ENCODE measurements at regions not wholly inside any gene's neighbourhood (a gene's known extent, or its start where the extent isn't known, plus 50 kb on each side); places are given as distances from the start of the nearest gene placed in this dataset.

DNA sequence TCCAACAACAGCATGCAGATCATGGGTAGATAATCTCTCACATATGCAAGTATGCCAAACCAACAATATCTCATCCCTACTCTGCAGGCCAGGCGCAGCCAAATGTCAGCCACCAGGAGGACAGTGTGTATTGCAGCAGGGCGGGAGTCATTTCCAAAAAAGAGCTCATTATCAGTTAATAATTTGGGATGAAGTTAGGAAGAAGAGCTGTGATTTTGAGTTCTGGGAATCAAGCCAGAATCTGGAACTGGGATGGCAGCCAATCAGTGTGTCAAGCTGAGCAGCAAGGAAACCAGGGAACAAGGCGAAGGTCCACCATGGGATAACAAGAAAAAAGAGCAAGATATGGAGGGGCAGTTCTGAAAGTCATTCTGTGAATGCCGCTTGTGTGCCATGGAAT is 88.2 kb upstream of the CAMK2D start:
- DNase-seq: no peak

DNA sequence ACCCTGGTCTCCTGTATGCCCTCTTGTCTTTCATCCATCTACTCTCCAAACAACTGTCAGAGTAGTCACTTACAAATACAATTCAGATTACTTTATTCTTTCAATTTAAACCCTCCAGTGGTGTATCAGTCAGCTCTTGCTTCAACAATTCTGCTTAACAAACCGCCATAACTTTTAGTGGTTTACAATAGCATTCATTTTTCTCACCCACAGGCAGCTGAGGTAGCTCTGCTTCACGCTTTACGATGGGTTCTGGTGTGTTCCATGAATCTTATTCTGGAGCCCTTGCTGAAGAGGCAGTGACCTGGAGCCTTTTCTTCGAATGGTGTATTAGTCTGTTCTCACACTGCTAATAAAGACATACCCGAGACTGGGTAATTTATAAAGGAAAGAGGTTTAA is 86.2 kb upstream of the CAMK2D start:
- no peak for DNase-seq

DNA sequence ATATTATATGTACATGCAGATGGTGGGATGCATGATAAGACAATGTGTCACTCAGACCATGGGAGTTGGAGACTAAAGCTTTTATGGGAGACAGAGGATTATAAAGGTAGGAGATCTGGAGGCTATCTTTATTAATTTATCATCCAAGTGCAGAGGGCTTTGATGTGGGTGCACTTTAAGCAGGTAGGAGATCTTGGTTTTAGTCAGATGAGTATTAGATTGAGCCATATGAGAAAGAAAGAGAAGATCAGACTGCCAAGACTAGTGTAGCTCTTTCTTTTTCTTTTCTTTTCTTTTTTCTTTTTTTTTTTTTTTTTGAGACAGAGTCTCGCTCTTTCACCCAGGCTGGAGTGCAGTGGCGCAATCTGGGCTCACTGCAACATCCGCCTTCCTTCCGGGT is 84.9 kb upstream of the CAMK2D start:
- no peak for DNase-seq

DNA sequence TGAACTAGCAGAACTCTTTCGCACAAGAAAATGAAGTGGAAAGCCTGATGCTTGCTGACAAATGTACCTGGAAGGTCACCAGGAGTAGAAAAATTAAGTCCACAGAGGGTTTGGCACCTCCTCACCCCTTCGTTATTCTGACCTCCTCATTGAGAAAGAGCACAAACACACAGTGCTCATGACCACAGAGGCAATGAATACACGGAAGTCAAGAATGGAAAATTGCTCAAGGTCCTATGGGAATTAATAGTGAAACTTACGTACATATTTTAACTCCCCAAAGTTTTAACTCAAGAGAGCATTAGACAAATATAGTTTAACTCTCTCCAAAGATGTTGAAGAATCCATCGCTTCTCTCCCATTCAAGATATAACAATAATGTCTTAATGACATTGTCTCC is 83.6 kb upstream of the CAMK2D start:
- no peak for DNase-seq

DNA sequence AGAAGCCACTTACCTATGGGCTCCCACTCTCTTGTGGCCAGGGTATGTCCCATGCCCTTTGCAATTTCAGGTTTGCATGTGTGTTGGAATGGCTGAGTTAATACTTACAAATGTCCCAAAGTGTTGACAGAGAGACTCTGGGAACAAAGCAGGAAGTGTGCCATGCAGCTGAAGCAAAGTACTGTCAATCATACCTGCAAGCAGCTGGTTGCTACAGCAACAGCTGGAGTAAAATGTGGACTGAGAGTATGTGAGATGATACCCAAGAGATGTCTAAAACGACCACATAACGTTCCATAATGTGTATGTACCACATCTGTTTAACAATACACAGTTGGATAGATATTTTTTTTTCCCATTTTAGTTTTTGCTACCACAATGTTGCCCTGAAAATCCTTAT is 82.8 kb upstream of the CAMK2D start:
- no peak for DNase-seq

DNA sequence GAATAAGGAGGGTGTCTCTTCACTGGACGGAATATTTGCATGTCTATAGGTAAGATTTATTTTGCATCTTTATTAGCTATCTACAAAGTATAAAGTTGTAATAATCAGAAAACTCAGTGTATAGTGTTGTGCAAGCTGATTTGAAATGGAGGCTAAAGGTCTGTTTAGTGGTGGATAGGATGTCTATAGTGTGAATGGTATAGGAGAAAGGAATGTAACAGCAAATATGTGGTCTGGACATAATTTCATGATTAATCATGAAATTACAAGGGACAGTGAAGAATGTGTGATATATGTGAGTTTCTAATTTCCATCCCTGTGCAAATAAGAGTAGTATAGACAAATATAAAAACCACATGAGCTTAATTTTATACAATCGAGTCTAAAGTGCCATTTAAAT is 79.3 kb upstream of the CAMK2D start:
- DNase-seq: no peak

DNA sequence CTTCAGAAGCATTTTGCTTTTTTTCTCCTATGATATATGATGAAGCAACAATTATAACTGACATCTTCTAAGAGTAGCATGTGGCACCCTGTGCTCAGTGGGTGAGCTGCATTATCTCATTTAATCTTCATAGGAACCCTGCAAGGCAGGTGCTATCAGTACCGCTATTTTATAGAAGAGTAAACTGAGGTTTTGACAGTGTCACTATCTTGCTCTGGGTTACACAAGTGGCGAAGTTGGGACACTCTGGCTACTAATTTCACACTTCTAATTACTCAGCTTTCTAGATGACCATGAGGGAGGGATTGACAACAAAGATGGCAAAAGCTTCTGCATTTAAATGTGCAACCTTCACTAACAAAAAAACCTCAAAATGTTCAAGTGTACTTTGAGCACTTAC is 76.9 kb upstream of the CAMK2D start:
- no peak for DNase-seq

DNA sequence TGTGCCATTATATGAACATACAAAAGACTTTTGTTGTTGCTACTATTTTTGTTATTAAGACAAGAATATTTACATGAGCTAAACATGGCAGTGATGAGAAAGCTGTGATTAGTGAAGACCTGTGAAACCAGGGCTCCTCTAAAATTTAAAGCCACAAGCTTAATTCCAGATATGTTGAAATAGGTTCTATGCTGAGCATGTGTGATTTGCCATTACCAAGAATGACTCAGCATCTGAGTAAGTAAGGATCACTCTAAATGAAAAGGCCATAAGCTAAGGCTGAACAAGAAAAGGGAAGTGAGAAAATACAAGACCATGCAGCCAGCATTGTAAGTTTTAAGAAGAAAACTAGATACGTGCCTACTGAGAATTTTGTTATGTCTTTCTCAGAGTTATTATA is 75.9 kb upstream of the CAMK2D start:
- peak in 1 of 5 experiments; percentile 12 for DNase-seq

DNA sequence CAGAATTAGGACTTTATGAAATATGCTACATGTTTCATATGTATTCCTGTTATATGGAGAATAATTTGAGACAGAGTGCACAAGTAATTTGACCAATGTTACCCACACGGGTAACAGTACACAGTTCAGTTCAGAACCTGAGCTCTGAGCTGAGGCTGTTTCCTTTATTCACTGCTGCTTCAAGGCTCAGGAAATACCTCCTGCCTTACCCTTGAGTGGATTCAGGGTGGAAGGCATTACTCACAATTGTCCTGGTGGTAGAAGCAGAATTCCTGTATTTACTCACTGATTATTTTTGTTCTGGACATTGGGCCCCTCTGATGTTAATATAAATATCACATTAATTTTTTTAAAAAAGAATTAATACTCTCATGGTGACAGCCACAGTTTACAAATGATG is 73.5 kb upstream of the CAMK2D start:
- DNase-seq: no peak

DNA sequence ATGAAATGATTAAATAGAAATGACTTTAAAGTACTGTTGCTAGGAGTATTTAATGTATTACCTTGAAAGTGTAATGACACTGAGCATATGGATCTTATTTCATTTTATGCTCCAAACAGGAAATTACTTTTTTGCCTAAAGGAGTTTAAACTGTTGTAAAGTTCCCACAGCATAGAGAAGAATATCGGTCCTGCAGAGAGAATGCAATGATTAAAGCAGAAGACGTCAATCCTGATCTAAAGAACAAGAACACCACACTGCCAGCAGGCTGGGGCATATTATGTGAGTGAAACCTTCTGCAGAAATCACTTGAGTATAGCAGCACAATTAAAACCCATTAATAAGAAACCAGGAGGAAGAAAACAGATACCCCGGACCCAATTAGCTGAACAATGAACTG is 72.8 kb upstream of the CAMK2D start:
- no peak for DNase-seq

DNA sequence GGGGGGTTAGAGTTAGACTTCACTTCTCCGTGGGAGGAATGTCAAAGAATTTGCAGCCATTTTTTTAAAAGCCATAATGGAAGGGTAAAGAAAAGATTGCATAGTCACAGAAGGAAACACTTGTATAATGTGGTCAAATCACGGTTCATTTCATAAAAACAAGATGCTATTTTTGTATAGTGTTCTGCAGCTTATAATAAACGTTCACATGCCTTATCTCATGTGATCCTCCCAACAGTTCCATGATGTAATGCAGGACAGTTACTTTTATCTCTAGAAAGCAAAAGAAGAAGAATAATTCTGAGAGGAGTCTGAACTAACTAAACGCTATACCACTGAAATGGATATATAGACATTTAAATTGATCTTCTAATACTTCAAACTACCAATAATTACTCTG is 71.3 kb upstream of the CAMK2D start:
- no peak for DNase-seq

DNA sequence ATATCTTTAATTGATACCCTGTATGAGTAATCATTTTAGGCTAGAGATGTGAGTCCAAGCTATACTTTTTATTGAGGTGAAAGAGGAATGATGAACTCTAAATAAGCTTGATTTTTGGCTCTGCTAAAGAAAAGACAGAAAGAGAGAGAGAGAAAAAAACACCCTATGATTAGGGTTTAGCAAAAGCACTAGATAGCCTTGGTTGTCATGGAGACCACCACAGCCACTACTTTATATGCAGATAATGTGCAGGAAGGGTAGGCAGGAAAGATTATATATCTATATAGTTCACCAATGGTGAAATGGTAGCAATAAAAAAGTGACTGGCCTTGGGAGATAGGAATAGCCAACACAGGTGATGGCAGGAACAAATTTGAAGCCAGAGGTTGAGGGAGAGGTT is 69.9 kb upstream of the CAMK2D start:
- peak in 1 of 5 experiments; percentile 13 for DNase-seq

DNA sequence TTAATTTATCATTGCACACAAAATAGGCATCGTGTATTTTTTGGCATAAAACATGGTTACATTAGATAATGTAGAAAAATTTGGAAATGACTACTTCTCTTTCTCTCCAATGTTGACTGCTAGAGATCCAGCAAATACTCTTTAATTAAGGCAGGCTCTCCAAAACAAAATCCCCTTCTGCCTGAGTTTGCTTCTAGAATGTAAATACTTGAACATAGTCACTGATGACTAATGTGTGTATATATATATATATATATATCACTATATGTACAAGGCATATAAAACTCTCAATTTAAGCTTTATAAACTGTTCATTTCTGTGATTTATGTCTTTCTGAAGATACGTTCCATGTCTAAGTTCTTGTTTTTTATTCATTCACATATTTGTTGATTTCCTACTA is 67.2 kb upstream of the CAMK2D start:
- DNase-seq: no peak

DNA sequence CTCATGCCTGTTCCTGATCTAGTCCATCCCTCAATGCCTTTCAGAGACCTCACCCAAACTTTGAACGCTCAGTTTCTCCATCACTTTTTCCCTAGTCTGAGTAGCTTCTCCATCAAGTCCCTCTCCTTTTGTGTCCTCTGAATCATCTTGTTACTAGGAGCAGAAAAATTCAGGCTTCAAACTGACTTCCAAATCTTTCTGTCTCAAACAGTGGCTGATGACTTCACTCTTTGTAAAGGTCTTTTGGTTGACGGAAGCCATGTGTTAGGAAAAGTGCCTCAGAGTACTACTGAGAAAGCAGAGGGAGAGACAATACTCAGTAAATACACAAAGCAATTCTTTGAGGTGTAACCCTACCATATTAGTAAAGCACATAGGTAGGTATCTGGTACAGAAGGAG is 65.7 kb upstream of the CAMK2D start:
- DNase-seq: no peak

DNA sequence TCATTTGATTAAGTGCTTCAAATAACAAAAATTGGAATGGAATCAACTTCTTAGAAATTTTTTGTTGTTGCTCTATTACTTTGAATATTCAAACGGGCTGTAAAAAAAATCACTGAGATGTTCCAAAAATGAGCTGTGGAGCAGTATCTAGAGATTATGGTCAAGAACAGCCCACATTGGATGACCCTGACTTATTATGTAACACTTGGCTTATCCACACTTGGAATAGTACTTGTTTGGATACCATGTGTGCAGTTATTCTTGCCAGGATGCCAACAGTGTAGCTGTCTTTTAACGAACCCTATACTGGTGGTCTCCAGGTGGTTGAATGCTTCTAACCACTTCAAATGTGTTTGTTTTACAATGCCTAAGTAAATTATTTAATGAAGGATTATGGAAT is 64.9 kb upstream of the CAMK2D start:
- no peak for DNase-seq

DNA sequence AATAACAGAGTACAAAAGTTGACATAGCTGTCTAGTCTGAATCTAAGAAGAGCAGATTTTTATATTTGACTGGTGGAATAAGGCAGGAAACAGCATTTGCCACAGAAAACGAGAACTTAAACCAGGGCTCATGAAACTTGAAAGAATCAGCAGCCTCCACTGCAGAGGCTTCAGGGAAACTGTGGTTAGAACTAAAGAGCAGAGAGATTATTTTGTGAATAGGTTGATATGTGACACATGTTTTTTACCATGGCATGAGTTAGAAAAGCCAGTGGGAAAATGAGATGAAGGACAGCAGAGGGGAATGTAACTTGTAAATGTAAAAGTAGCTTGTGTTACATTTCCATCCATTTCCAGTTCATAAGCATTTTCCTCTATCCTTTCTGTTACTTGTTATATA is 63.7 kb upstream of the CAMK2D start:
- DNase-seq: peak in 1 of 5 experiments; percentile 79

DNA sequence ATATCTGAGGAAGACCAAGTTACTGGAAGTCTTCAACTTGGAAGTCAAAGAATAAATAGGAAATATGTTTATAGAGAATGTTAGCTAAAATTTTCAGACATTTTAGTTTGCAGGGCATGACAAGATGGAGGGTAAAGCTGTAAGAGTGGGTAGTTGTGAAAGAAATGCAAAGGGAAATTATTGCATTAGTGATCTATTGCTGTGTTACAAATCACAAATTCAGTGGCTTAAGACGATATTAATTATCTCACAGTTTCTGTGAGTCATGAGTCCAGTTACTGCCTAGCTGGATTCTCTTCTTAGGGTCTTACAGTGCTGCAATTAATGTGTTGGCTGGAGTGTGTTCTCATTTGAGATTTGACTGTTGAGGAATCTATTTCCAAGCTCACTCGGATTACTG is 62.9 kb upstream of the CAMK2D start:
- no peak for DNase-seq

DNA sequence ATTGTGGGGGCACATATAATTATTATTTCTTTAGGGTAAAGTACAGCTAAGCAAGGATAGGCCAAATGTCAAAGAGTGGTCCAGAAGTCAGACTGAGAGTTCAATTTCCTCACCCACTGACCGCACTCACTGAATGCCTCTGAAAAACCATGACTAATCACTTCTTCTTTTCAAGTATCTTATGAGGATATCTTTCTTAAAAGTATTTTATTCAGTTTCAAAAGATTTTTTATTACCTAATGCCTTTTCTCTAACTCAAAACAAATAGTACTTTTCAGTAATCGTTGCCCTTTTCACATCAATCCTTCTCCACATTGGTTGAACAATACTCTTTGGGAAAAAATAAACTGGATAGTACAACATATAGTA is 61.7 kb upstream of the CAMK2D start:
- DNase-seq: peak in 1 of 5 experiments; percentile 62

DNA sequence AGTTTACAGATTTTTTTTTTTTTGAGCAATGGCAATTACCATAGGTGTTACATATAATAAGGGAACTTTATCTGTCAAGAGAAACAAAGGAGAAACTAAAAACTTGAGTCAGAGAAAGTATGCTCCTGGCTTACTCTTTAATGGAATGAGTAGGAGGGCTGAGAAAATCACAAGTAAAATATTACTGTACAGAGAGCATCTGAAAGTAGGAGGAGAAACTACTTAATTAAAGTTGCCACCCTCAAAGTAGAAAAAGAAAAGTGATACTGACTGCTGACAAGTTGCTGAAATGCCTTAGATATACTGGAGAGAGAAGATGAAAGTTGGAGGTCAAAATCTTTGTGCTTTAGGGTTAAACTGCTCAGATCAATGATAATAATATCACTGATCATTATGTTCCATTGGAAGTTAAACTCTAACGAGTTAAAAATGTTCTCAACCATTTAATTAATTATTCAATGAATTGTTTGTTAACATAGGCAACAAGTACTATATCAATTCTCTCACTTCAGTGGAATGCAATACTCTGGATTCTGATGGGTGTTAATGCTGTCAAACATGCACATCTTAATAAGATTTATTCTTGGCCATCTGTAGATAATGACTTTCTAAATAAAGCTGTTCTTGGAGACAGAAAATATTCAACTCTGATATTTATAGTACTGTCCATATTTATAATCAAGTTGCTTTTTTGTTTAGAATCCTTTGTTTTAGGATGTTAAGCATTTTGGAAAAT is 61.2 kb upstream of the CAMK2D start:
- peak in 1 of 5 experiments; percentile 32 for DNase-seq

DNA sequence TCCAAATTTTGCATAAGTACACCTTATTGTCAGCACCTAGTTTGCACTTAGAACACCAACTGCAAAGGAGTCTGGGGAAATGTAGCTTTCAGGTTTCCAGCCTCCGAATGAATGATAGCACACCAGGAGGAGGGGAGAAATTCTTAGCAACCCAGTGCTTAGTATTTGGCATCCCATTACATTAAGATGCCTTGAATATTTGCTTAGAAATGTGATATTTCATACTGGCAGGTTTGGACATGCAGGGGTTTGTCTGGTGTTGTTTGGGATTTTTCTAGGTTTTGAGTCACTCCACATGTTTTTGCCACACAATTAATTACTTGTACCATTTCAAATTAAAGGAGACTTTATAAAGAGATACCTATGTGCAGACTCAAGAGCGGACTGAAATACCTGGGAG is 60.3 kb upstream of the CAMK2D start:
- DNase-seq: no peak

DNA sequence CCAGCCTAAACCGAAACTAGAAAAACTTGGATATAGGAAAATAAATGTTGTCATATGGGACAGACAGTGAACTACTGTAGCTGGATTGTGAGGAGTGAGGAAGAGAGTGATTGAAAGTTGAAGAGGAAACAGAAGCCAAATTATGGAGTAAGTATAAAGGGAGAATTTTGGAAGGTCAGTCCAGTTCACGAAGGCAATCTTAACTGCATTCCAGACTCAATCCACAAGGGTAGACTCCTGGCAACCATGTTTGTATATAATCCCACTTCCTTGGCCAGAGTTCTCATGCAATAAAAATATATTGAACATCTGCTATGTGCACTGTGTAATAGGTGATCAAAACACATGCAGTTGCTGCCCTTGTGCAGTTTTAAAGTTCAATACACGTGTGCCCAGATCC is 58.6 kb upstream of the CAMK2D start:
- DNase-seq: no peak

DNA sequence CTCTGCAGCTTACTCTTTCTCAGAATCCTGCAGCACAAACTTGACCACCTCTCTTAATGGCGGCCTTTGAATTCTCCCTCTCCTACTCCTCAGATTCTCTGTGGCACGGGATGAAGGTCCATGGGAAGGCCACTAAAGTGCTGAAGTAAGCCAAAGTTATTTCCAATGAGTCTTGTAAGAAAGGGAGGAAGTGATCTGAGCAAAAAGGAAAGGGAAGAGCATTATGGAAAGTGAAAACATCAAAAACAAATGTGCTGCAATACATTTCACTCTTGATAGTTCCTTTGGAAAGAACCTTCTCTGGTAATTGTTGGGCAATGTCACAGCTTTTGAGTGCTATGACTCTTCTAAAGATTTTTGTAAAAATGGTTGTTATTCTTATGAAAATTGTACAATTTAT is 54.3 kb upstream of the CAMK2D start:
- DNase-seq: no peak

DNA sequence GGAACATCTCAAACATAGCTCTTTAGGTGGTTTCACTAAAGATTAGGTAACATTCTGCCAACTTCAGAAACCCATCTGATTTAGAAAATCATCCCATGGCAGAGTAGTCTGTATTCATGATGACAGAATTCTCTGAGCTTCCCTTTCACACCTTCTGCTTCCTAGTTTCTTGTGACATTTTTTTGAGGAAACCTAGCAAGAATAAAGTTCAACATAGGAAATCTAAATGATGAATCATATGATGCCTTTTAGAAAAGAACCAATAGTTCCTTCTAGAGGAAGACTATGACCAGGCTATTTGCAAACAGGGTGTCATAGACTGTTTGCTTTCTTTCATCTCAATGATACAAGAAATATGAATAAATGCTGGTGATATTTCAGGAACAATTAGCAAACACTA is 49.8 kb upstream of the CAMK2D start:
- no peak for DNase-seq
